GM13977 (cell line): ENCODE measurements at regions not wholly inside any gene's neighbourhood (a gene's known extent, or its start where the extent isn't known, plus 50 kb on each side); places are given as distances from the start of the nearest gene placed in this dataset.

Experiments
- DNase-seq: peaks from one replicate; pipeline ENCODE4 v3.0.0; 2012; ENCODE audit warnings: low spot score
- in situ Hi-C: fragments of 300-500 bp; cut with MboI; formaldehyde crosslinking; loops from one replicate; pipeline ENCODE4 v1.12.0; 2022; ENCODE audit warnings: low sequenced_read_pairs, low pct_unique_long_range_greater_than_20kb, mixed read lengths, inconsistent platforms; ENCODE audit not compliant: unreplicated experiment
- TF ChIP-seq, protein P1 (sequence below): IDR thresholded peaks from 2 replicates; pipeline ENCODE4 v1.5.1; 2012; ENCODE audit warnings: mild to moderate bottlenecking, control low read depth; ENCODE audit not compliant: insufficient read depth; ENCODE audit errors: extremely low read depth, missing control alignments

DNA sequence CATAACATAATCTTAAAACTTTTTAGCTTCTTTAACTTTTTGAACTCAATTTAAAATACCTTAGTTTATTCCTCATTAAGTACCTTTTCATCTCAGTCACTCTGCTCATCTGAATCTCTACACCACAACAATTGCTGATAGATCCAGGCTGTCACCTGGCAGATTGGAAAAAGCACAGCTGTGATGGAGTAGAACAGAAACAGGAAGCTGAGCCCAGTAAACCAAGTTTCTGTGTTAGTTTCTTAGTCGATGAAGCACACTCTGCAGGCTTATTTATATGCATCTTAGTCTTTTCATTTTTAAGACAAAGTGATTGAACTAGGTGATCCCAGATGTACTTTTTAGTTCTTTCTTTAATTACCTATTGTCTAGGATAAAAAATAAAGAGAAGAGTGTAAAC is 1398.0 kb upstream of the ALCAM start:
- TF ChIP-seq, protein P1, sequence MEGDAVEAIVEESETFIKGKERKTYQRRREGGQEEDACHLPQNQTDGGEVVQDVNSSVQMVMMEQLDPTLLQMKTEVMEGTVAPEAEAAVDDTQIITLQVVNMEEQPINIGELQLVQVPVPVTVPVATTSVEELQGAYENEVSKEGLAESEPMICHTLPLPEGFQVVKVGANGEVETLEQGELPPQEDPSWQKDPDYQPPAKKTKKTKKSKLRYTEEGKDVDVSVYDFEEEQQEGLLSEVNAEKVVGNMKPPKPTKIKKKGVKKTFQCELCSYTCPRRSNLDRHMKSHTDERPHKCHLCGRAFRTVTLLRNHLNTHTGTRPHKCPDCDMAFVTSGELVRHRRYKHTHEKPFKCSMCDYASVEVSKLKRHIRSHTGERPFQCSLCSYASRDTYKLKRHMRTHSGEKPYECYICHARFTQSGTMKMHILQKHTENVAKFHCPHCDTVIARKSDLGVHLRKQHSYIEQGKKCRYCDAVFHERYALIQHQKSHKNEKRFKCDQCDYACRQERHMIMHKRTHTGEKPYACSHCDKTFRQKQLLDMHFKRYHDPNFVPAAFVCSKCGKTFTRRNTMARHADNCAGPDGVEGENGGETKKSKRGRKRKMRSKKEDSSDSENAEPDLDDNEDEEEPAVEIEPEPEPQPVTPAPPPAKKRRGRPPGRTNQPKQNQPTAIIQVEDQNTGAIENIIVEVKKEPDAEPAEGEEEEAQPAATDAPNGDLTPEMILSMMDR, result no peak
- DNase-seq, result no peak
- in situ Hi-C loops, result no loop called here

DNA sequence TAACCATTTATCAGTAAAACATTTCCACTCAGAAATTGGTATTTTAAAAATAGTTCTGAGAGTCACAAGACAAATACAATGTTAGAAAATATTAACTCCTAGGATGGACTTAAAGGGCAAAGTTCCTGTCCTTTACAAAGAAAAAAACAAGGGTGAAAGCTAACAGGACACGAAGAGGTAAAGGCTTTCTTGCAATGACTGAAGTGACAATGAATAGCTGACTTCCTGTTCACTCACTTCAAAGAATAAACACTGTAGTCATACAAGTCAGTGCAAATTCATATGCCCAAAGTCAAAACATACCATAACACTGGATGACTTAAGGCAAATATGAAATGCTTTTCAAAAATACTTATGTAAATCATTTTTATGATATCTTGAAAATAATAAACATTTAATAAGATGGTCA is 1389.8 kb upstream of the ALCAM start:
- no peak for DNase-seq
- TF ChIP-seq, protein P1, result no peak
- in situ Hi-C loops, result no loop called here

DNA sequence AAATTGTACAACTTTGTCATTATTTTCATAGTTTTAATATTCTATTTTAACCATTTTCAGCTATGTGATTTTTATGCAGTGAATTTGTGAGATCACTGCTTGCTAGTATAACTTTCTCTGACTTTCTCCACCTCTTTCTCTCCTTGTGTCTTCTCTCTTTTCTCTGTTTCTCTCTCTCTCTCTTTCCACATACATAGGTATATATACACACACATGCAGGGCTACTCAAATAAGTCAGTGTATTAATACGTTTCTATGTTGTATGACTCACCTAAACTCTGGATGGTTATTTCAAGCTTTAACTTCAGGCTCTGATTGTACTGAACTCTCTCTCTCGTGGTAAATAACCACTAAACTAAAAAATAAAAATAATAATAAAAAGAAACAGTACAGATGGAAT is 1389.3 kb upstream of the ALCAM start:
- DNase-seq, result no peak
- in situ Hi-C loops, result no loop called here
- TF ChIP-seq, protein P1, result no peak

DNA sequence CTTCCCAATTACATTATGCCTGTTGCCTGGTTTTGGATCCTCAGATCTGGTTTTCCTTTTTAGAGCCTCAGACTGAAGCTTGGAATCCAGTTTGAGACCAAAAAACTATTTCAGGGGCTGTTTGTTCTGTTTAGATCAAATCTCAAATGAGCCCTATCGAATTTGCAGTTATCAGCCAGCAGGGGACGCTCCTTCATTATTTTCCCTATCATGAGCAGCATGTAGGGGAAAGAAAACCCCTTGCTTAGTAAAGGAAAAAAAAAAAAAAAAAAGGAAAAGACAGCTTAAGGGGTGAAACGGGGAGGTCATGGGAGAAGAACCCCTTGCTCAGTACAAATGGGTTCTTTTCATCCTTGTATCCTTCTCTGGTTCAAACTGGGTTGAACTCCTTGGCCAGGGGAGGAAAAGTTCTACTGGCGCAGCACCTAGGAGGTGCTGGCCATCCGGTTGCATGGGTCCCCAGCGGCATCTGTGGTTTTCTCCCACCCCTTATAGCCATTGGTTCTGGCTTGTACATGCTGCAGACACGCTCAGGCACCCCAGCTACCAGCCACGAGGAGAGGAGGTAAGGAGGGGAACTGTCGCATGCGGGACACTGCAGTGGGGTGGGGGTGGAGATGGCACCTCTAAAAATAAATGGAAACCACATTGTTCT is 1375.1 kb upstream of the ALCAM start:
- TF ChIP-seq, protein P1, result peak; percentile 59
- DNase-seq, result no peak
- in situ Hi-C loops, result no loop called here

DNA sequence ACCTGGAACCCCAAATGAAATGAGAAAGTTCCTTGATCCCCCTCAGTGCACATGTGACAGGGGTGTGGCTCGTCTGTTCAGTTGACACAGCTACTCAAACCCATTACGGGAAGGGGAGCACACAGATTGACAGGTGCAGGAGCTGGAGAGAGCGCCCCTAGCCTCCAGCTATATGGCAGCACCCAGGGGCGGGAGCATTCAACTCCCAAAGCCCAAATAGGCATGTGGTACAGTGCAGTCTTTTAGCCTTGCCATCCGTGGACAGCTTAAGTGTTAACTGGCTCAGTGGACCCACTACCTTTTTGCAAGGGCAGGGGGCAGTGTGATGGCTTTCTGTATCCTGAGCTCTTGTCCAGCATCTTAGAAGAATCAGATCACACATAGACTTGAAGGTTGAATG is 1374.2 kb upstream of the ALCAM start:
- in situ Hi-C loops, result no loop called here
- no peak for DNase-seq
- TF ChIP-seq, protein P1, result no peak

DNA sequence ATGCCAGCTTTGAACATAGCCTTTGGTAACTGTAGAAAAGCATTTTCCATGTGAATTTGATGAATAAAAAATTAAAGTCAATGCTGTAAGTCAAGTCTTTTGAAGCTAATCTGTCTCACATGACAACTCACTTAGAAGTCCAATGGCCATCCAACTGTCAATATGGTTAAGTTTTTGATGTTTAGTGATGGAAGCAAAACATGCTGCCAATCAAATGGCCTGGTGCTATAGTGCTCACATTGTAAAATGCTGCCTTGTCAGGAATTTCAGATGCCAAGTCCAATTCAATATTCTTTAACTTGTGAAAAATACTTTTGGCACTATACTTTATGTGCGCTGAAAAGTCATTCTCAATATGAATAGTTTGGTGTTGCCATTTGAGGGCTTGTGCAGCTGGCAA is 1361.8 kb upstream of the ALCAM start:
- TF ChIP-seq, protein P1, result no peak
- DNase-seq, result no peak
- in situ Hi-C loops, result no loop called here
